H9 (cell line): ENCODE measurements at regions not wholly inside any gene's neighbourhood (a gene's known extent, or its start where the extent isn't known, plus 50 kb on each side); places are given as distances from the start of the nearest gene placed in this dataset.

Experiments used
- DNase-seq: peaks from one replicate; pipeline ENCODE4 v3.0.0-alpha.2; 2017
- H2AFZ ChIP-seq: one replicate; pipeline ENCODE4 v1.6.1; 2013; ENCODE audit warnings: mild to moderate bottlenecking, low read length, control low read depth, moderate library complexity
- H2AK5ac ChIP-seq: 2 replicates; pipeline ENCODE4 v1.6.1; 2013; ENCODE audit warnings: low read length, control low read depth, mixed read lengths; ENCODE audit not compliant: insufficient read length
- H2BK120ac ChIP-seq: one replicate; pipeline ENCODE4 v1.6.1; 2013; ENCODE audit warnings: low read depth, mild to moderate bottlenecking, low read length, control low read depth, inconsistent platforms; ENCODE audit not compliant: poor library complexity, severe bottlenecking
- H2BK12ac ChIP-seq: 2 replicates; pipeline ENCODE4 v1.6.1; 2013; ENCODE audit warnings: low read length, control low read depth, mixed read lengths, low read depth; ENCODE audit not compliant: insufficient read length
- H2BK15ac ChIP-seq: 2 replicates; pipeline ENCODE4 v1.6.1; 2013; ENCODE audit warnings: low read depth, low read length, control low read depth
- H2BK20ac ChIP-seq: one replicate; pipeline ENCODE4 v1.6.1; 2013; ENCODE audit warnings: low read depth, mild to moderate bottlenecking, low read length, control low read depth, inconsistent platforms; ENCODE audit not compliant: poor library complexity, severe bottlenecking
- H2BK5ac ChIP-seq: 2 replicates; pipeline ENCODE4 v1.6.1; 2013; ENCODE audit warnings: low read length, control low read depth, mixed read lengths; ENCODE audit not compliant: insufficient read length
- H3K14ac ChIP-seq: 2 replicates; pipeline ENCODE4 v1.6.1; 2013; ENCODE audit warnings: low read length, control low read depth; ENCODE audit not compliant: insufficient read depth
- H3K18ac ChIP-seq: 2 replicates; pipeline ENCODE4 v1.6.1; 2013; ENCODE audit warnings: low read depth, mild to moderate bottlenecking, mixed read lengths, low read length, control low read depth; ENCODE audit not compliant: insufficient read length
- H3K23ac ChIP-seq: 2 replicates; pipeline ENCODE4 v1.6.1; 2013; ENCODE audit warnings: low read length, control low read depth, mixed read lengths, low read depth; ENCODE audit not compliant: insufficient read length
- H3K23me2 ChIP-seq: 2 replicates; pipeline ENCODE4 v1.6.1; 2013; ENCODE audit warnings: low read depth, mild to moderate bottlenecking, mixed read lengths, low read length, control low read depth; ENCODE audit not compliant: insufficient read length, poor library complexity, severe bottlenecking
- H3K27ac ChIP-seq: 2 replicates; pipeline ENCODE4 v1.5.1; 2013; ENCODE audit warnings: low read length, control low read depth, mixed read lengths, low read depth; ENCODE audit not compliant: insufficient read length
- H3K27me3 ChIP-seq: 2 replicates; pipeline ENCODE4 v1.6.1; 2013; ENCODE audit warnings: low read length, control low read depth, inconsistent platforms; ENCODE audit not compliant: insufficient read depth
- H3K4ac ChIP-seq: 2 replicates; pipeline ENCODE4 v1.6.1; 2013; ENCODE audit warnings: low read depth, mild to moderate bottlenecking, control low read depth, inconsistent platforms, low read length, moderate library complexity
- H3K4me1 ChIP-seq: 2 replicates; pipeline ENCODE4 v1.6.1; 2013; ENCODE audit warnings: low read length, control low read depth, inconsistent platforms; ENCODE audit not compliant: insufficient read depth
- H3K4me2 ChIP-seq: 2 replicates; pipeline ENCODE4 v1.6.1; 2013; ENCODE audit warnings: low read length, control low read depth, mixed read lengths; ENCODE audit not compliant: insufficient read length, insufficient read depth
- H3K56ac ChIP-seq: 2 replicates; pipeline ENCODE4 v1.6.1; 2013; ENCODE audit warnings: low read depth, mild to moderate bottlenecking, mixed read lengths, low read length, control low read depth; ENCODE audit not compliant: insufficient read length
- H3K79me1 ChIP-seq: 2 replicates; pipeline ENCODE4 v1.6.1; 2013; ENCODE audit warnings: low read depth, mild to moderate bottlenecking, moderate library complexity, low read length, control low read depth, inconsistent platforms; ENCODE audit not compliant: insufficient read depth, poor library complexity, severe bottlenecking
- H3K79me2 ChIP-seq: 2 replicates; pipeline ENCODE4 v1.6.1; 2013; ENCODE audit warnings: low read length, control low read depth, inconsistent platforms; ENCODE audit not compliant: insufficient read depth
- H3K9ac ChIP-seq: 2 replicates; pipeline ENCODE4 v1.6.1; 2013; ENCODE audit warnings: low read length, control low read depth, mixed read lengths; ENCODE audit not compliant: insufficient read length; ENCODE audit errors: extremely low read depth
- H3K9me3 ChIP-seq: one replicate; pipeline ENCODE4 v1.6.1; 2013; ENCODE audit warnings: low read depth, low read length, inconsistent platforms; ENCODE audit not compliant: control insufficient read depth
- H3T11ph ChIP-seq: one replicate; pipeline ENCODE4 v1.6.1; 2013; ENCODE audit warnings: mild to moderate bottlenecking, low read length, control low read depth, inconsistent platforms
- H4K20me1 ChIP-seq: one replicate; pipeline ENCODE4 v1.6.1; 2013; ENCODE audit not compliant: control insufficient read depth, insufficient read length, insufficient read depth
- H4K5ac ChIP-seq: 2 replicates; pipeline ENCODE4 v1.6.1; 2013; ENCODE audit warnings: low read depth, mild to moderate bottlenecking, mixed read lengths, low read length, control low read depth; ENCODE audit not compliant: insufficient read length
- H4K8ac ChIP-seq: replicated peaks from 2 replicates; pipeline ENCODE4 v1.6.1; 2013; ENCODE audit warnings: low read length, control low read depth, mixed read lengths, low read depth; ENCODE audit not compliant: insufficient read length
- H4K91ac ChIP-seq: 2 replicates; pipeline ENCODE4 v1.6.1; 2013; ENCODE audit warnings: low read depth, mild to moderate bottlenecking, moderate library complexity, mixed read lengths, low read length, control low read depth; ENCODE audit not compliant: insufficient read length
- H3K27ac Mint-ChIP-seq, 3 experiments: 2 replicates in 2 of 3; 3 replicates in 1 of 3; pipeline ENCODE4 v1.8.0; 2020 to 2021; ENCODE audit warnings: mixed read lengths in 3 of 3, mild to moderate bottlenecking in 1 of 3, moderate library complexity in 1 of 3
- H3K27me3 Mint-ChIP-seq: 2 replicates; pipeline ENCODE4 v1.8.0; 2021; ENCODE audit warnings: low read depth, mild to moderate bottlenecking, moderate library complexity, mixed read lengths
- H3K36me3 Mint-ChIP-seq, 3 experiments: 2 replicates in 2 of 3; 3 replicates in 1 of 3; pipeline ENCODE4 v1.8.0; 2020 to 2021; ENCODE audit warnings: low read depth in 3 of 3, mixed read lengths in 3 of 3; ENCODE audit not compliant: insufficient read depth in 1 of 3
- H3K4me1 Mint-ChIP-seq, 2 experiments: 2 replicates each; pipeline ENCODE4 v1.8.0; 2020; ENCODE audit warnings: mixed read lengths in 2 of 2
- H3K4me3 Mint-ChIP-seq, 2 experiments: 2 replicates in 1 of 2; 3 replicates in 1 of 2; pipeline ENCODE4 v1.8.0; 2020 to 2021; ENCODE audit warnings: mild to moderate bottlenecking in 2 of 2, mixed read lengths in 2 of 2, moderate library complexity in 1 of 2
- H3K9me3 Mint-ChIP-seq, 2 experiments: 2 replicates in 1 of 2; 3 replicates in 1 of 2; pipeline ENCODE4 v1.8.0; 2020; ENCODE audit warnings: mild to moderate bottlenecking in 2 of 2, mixed read lengths in 2 of 2, moderate library complexity in 1 of 2
- CTCF ChIP-seq: fragments of 200-600 bp; sonication (generic); conservative IDR thresholded peaks from 3 replicates; pipeline ENCODE4 v1.8.0; 2021; ENCODE audit warnings: antibody characterized with exemption, mild to moderate bottlenecking
- WGBS: extraction: QIAGEN DNeasy Blood & Tissue Kit; methylation state at CpG from one replicate; pipeline ENCODE4 v1.1.7; 2013; ENCODE audit warnings: missing lambda C conversion rate, low lambda C conversion rate, mixed read lengths; ENCODE audit not compliant: insufficient read length; ENCODE audit errors: extremely low coverage; 5-methylcytosine and 5-hydroxymethylcytosine counted together

DNA sequence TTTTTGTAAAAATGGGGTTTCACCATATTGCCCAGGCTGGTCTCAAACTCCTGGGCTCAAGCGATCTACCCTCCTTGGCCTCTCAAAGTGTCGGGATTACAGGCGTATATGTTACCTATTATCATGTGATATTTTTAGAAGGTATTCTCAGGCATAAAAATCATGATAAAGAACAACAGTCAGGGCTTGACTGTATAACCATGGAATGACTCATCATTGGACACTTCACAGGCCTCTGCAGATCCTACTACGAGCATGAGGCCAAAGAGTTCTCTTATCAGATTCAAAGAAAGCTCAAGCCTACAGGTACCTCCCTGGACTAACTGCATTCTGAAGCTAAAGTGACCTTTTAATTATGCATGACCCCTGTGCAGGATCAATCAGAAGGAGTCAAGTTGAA is 91.7 kb upstream of the PRICKLE2 start:
- no peak overlapping the region for H3K4me3 Mint-ChIP-seq
- WGBS, result no CpG with 5 or more reads among the region's 4 CpGs
- TF ChIP-seq CTCF, result no peak
- no peaks in the 10 kb centered on the region for H3K27me3 ChIP-seq
- no peaks in the 10 kb centered on the region for H4K20me1 ChIP-seq
- H2BK12ac ChIP-seq, result no peak overlapping the region
- H2BK20ac ChIP-seq, result no peak overlapping the region
- H3K9me3 ChIP-seq, result no peaks in the 10 kb centered on the region
- no peaks in the 10 kb centered on the region for H3K79me1 ChIP-seq
- H3K4me2 ChIP-seq, result no peak overlapping the region
- no peak overlapping the region for H3K56ac ChIP-seq
- H3K36me3 Mint-ChIP-seq, result no peaks in the 10 kb centered on the region
- no peaks in the 10 kb centered on the region for H3K23me2 ChIP-seq
- no peak overlapping the region for H4K91ac ChIP-seq
- H3T11ph ChIP-seq, result no peak overlapping the region
- no peak overlapping the region for H3K9ac ChIP-seq
- H2AK5ac ChIP-seq, result no peak overlapping the region
- H3K4ac ChIP-seq, result no peak overlapping the region
- no peak overlapping the region for H2BK120ac ChIP-seq
- no peak overlapping the region for H4K5ac ChIP-seq
- H3K14ac ChIP-seq, result no peak overlapping the region
- no peak overlapping the region for H4K8ac ChIP-seq
- H3K23ac ChIP-seq, result no peak overlapping the region
- no peak overlapping the region for H2BK5ac ChIP-seq
- H3K4me1 ChIP-seq, result no peaks in the 10 kb centered on the region
- H3K18ac ChIP-seq, result no peak overlapping the region
- H3K4me1 Mint-ChIP-seq, result peaks cover 16% of the 10 kb centered on the region in 2 experiments
- H2AFZ ChIP-seq, result no peak overlapping the region
- H3K79me2 ChIP-seq, result no peaks in the 10 kb centered on the region
- no peak overlapping the region for H3K27ac ChIP-seq
- H2BK15ac ChIP-seq, result no peak overlapping the region
- H3K27me3 Mint-ChIP-seq, result no peaks in the 10 kb centered on the region
- no peak for DNase-seq
- no peak overlapping the region for H3K27ac Mint-ChIP-seq
- no peaks in the 10 kb centered on the region for H3K9me3 Mint-ChIP-seq
